ENCODE measurements at regions not wholly inside any gene's neighbourhood (a gene's known extent, or its start where the extent isn't known, plus 50 kb on each side); places are given as distances from the start of the nearest gene placed in this dataset.

GRCh38 chr9:18382243-18382642, 91.7 kb upstream of the ADAMTSL1 start:
- TF ChIP-seq CTCF (IDR thresholded peaks at IDR 0.05) (no peak), POLR2A (IDR thresholded peaks at IDR 0.05) (no peak)

All from tibial nerve (tissue), 3 donors.